ENCODE measurements at regions not wholly inside any gene's neighbourhood (a gene's known extent, or its start where the extent isn't known, plus 50 kb on each side); places are given as distances from the start of the nearest gene placed in this dataset.

DNA sequence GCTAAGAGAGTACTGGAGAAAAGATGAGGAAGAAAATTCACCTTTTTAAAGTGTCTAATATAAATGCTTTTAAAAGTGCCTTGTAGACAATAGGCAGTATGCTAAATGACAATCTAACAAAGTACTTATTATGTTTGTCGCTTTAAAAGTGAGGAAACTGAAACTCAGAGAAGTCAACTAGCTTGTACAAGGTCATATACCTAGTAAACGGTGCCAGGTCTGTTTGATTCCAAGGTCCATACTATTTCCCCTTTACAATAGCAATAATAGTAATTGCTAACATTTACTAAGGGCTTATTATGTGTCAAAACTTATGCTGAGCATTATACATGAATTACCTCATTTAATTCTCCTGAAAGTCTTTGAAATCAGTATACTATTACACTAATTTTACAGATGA is 328.6 kb upstream of the SLC24A2 start:
- Histone ChIP-seq H3K9me3 (no peaks in the 10 kb centered on the region), H3K36me3 (replicated peaks) (no peaks in the 10 kb centered on the region), H3K4me3 (no peak overlapping the region), H3K27me3 (ENCODE audit: low read depth) (no peaks in the 10 kb centered on the region), H3K4me1 (no peaks in the 10 kb centered on the region)
- in situ Hi-C loops (cut with MboI; ENCODE audit: low sequenced_read_pairs) = no loop called here
- DNase-seq (ENCODE audit: low spot score in 2 of 2) = no peak

- Histone ChIP-seq H3K36me3 (replicated peaks) (no peaks in the 10 kb centered on the region), H3K4me3 (no peak overlapping the region), H3K27me3 (ENCODE audit: low read depth) (no peaks in the 10 kb centered on the region; the same call in 1 of the 2 replicates), H3K4me1 (no peaks in the 10 kb centered on the region), H3K9me3 (no peaks in the 10 kb centered on the region)
- in situ Hi-C loops (cut with MboI; ENCODE audit: low sequenced_read_pairs) = no loop called here
- no peak for DNase-seq (ENCODE audit: low spot score in 2 of 2)
Observed at GRCh38 chr9:20114974-20115373, 326.1 kb upstream of the SLC24A2 start.

GRCh38 chr9:20112205-20112783 is 323.5 kb upstream of the SLC24A2 start:
- in situ Hi-C loops (cut with MboI; ENCODE audit: low sequenced_read_pairs) = no loop called here
- Histone ChIP-seq H3K27me3 (ENCODE audit: low read depth) (no peaks in the 10 kb centered on the region; the same call in 1 of the 2 replicates), H3K9me3 (no peaks in the 10 kb centered on the region), H3K4me3 (no peak overlapping the region), H3K4me1 (no peaks in the 10 kb centered on the region), H3K36me3 (replicated peaks) (no peaks in the 10 kb centered on the region)
- no peak for DNase-seq (ENCODE audit: low spot score in 2 of 2)

DNA sequence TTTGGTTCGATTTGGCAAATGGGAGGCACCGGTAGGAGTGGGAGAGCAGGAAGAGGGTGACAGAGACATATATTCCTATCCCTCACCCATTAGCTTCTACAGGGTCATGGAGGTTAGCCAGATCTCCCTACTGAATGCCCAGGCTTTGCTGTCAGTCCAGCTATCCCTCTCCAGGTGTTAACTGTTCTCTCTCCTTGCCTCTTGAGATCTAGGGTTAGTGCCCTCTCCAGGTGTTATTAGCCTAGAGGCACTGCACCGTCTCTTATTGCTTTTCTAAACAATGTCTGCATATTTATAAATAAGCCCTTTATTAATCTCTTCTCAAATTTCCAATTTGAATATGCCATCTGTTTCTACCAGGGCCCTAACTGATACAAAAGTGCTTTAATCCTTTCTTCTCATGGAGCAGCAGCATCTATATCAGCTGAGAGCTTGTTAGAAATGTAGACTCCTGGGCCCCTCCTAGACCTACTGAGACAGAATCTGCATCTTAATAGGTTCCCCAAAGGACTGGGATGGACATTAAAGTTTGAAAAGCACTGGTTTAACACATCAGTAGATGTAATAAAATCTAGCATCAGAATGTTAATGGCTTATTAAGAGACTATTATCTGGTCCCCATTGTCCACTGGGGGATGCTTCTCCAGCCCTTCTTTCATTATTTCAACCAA is 322.5 kb upstream of the SLC24A2 start:
- no peaks in the 10 kb centered on the region for H3K9me3 ChIP-seq
- H3K27me3 ChIP-seq (ENCODE audit: low read depth) = no peaks in the 10 kb centered on the region; the same call in 1 of the 2 replicates
- DNase-seq (ENCODE audit: low spot score in 2 of 2) = peak in 1 of 2 experiments; percentile 8
- no peak overlapping the region for H3K4me3 ChIP-seq
- no peaks in the 10 kb centered on the region for H3K36me3 ChIP-seq (replicated peaks)
- no peaks in the 10 kb centered on the region for H3K4me1 ChIP-seq
- in situ Hi-C loops (cut with MboI; ENCODE audit: low sequenced_read_pairs) = no loop called here

DNA sequence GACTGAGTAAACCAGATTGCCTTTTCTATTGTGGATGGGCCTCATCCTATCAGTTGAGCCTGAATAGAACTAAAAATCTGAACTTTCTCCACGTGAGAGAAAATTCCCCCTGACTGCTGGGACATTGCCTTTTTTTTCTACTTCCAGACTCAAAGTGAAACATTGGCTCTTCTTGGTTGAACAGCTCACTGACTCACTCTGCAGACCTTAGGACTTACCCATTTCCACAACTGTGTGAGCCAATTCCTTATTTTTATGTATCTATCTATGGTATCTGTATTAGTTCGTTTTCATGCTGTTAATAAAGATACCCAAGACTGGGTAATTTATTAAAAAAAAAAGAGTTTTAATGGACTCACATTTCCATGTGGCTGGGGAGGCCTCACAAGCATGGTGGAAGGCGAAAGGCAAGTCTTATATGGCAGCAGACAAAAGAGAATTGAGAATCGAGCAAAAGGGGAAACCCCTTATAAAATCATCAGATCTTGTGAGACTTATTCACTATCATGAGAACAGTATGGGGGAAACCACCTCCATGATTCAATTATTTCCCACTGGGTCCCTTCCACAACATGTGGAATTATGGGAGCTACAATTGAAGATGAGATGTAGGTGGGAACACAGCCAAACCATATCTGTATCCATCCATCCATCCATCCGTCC is 306.7 kb upstream of the SLC24A2 start:
- DNase-seq (ENCODE audit: low spot score in 2 of 2) = no peak
- Histone ChIP-seq H3K4me3 (no peak overlapping the region), H3K9me3 (no peaks in the 10 kb centered on the region), H3K27me3 (ENCODE audit: low read depth) (no peaks in the 10 kb centered on the region), H3K4me1 (no peaks in the 10 kb centered on the region), H3K36me3 (replicated peaks) (no peaks in the 10 kb centered on the region)
- in situ Hi-C loops (cut with MboI; ENCODE audit: low sequenced_read_pairs) = no loop called here

DNA sequence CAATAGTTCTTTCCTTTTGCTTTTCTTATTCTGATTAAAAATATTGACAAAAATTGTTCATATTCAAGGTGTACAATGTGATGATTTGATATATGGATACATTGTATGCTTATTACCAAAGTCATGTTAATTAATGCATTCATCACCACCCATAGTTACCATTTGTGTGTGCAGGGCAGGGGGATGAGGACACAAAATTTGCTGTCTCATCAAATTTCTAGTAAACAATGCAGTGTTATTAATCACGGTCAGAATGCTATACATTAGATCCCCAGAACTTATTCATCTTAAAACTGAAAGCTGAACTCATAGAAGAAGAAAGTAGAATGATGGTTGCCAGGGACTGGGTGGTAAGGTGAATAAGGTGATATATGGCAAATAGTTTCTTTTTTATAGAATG is 303.7 kb upstream of the SLC24A2 start:
- in situ Hi-C loops (cut with MboI; ENCODE audit: low sequenced_read_pairs) = no loop called here
- no peaks in the 10 kb centered on the region for H3K27me3 ChIP-seq (ENCODE audit: low read depth)
- DNase-seq (ENCODE audit: low spot score in 2 of 2) = no peak
- no peak overlapping the region for H3K4me3 ChIP-seq
- H3K36me3 ChIP-seq (replicated peaks) = no peaks in the 10 kb centered on the region
- no peaks in the 10 kb centered on the region for H3K4me1 ChIP-seq
- H3K9me3 ChIP-seq = no peaks in the 10 kb centered on the region

- no peaks in the 10 kb centered on the region for H3K4me1 ChIP-seq
- H3K36me3 ChIP-seq (replicated peaks) = no peaks in the 10 kb centered on the region
- DNase-seq (ENCODE audit: low spot score in 2 of 2) = no peak
- no peaks in the 10 kb centered on the region for H3K27me3 ChIP-seq (ENCODE audit: low read depth)
- H3K4me3 ChIP-seq = no peak overlapping the region
- in situ Hi-C loops (cut with MboI; ENCODE audit: low sequenced_read_pairs) = no loop called here
- H3K9me3 ChIP-seq = no peaks in the 10 kb centered on the region
Observed at GRCh38 chr9:20087481-20087880, 298.6 kb upstream of the SLC24A2 start.

DNA sequence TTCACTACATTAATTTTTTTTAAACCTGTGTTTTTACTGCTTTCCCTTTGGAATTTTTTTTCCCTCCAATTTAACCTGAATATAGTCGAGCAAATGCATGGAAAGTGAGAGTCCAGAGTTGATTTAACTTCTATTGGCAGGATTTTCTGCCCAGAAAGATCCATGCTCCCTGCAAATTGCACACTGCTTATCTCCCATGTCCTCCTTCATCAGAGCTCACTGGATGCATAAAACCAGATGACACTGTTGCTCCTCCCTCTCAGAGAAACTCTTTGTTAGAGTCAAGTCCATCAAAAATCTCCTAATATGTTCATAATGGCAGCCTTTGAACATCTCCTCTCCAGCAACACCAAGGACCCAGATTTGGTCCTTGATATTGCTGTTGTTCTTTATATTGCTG is 297.0 kb upstream of the SLC24A2 start:
- no peak for DNase-seq (ENCODE audit: low spot score in 2 of 2)
- Histone ChIP-seq H3K4me1 (no peaks in the 10 kb centered on the region), H3K36me3 (replicated peaks) (no peaks in the 10 kb centered on the region), H3K9me3 (no peaks in the 10 kb centered on the region), H3K27me3 (ENCODE audit: low read depth) (no peaks in the 10 kb centered on the region), H3K4me3 (no peak overlapping the region)
- in situ Hi-C loops (cut with MboI; ENCODE audit: low sequenced_read_pairs) = no loop called here

- DNase-seq (ENCODE audit: low spot score in 2 of 2) = no peak
- in situ Hi-C loops (cut with MboI; ENCODE audit: low sequenced_read_pairs) = no loop called here
- H3K4me1 ChIP-seq = no peaks in the 10 kb centered on the region
- no peaks in the 10 kb centered on the region for H3K36me3 ChIP-seq (replicated peaks)
- H3K9me3 ChIP-seq = no peaks in the 10 kb centered on the region
- no peaks in the 10 kb centered on the region for H3K27me3 ChIP-seq (ENCODE audit: low read depth)
- no peak overlapping the region for H3K4me3 ChIP-seq
Observed at GRCh38 chr9:20084125-20084524, 295.3 kb upstream of the SLC24A2 start.

DNA sequence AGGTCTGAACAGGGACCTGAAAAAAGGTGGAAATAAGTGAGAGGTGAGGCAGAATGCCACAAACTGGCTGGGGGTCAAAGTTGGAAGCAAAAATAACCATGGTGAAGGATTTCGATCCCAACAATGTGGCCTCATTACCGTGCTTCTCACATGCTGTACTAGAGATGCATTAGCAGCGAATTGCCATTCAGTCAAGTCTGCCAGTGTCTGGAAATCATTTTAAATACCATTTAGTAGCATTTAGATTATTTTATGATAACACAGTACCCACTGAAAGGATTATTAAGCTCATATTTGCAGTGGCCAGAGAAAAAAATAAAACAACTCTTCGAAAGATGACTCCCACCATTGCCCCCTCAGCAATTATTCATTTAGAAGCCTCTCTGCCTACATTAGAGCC is 294.6 kb upstream of the SLC24A2 start:
- in situ Hi-C loops (cut with MboI; ENCODE audit: low sequenced_read_pairs) = no loop called here
- Histone ChIP-seq H3K9me3 (no peaks in the 10 kb centered on the region), H3K36me3 (replicated peaks) (no peaks in the 10 kb centered on the region), H3K4me1 (no peaks in the 10 kb centered on the region), H3K4me3 (no peak overlapping the region), H3K27me3 (ENCODE audit: low read depth) (no peaks in the 10 kb centered on the region)
- no peak for DNase-seq (ENCODE audit: low spot score in 2 of 2)

DNA sequence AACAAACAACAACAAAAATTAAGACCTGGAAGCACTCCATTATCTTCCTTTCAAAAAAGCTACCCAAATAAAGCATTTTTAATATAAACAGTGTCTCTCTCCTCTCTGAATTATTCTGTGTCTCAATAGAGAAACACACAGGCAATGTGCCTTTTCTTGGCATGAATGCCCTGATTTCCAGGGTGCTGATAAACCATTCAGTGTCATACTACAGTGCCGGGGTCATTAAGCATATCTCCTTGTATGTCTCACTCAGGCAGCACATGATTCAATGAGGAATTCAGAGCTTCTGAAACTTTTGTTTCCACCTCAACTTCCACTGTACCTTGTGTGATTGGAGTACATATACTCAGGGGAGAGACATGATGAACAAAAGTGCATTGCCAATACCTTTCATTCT is 294.0 kb upstream of the SLC24A2 start:
- H3K4me1 ChIP-seq = no peaks in the 10 kb centered on the region
- DNase-seq (ENCODE audit: low spot score in 2 of 2) = no peak
- H3K27me3 ChIP-seq (ENCODE audit: low read depth) = no peaks in the 10 kb centered on the region
- H3K4me3 ChIP-seq = no peak overlapping the region
- in situ Hi-C loops (cut with MboI; ENCODE audit: low sequenced_read_pairs) = no loop called here
- no peaks in the 10 kb centered on the region for H3K36me3 ChIP-seq (replicated peaks)
- no peaks in the 10 kb centered on the region for H3K9me3 ChIP-seq

GRCh38 chr9:20082406-20082805 is 293.6 kb upstream of the SLC24A2 start:
- Histone ChIP-seq H3K36me3 (replicated peaks) (no peaks in the 10 kb centered on the region), H3K27me3 (ENCODE audit: low read depth) (no peaks in the 10 kb centered on the region), H3K4me1 (no peaks in the 10 kb centered on the region), H3K4me3 (no peak overlapping the region), H3K9me3 (no peaks in the 10 kb centered on the region)
- no peak for DNase-seq (ENCODE audit: low spot score in 2 of 2)
- in situ Hi-C loops (cut with MboI; ENCODE audit: low sequenced_read_pairs) = no loop called here

GRCh38 chr9:20078246-20078645 is 289.4 kb upstream of the SLC24A2 start:
- Histone ChIP-seq H3K4me1 (no peaks in the 10 kb centered on the region), H3K9me3 (no peaks in the 10 kb centered on the region), H3K27me3 (ENCODE audit: low read depth) (no peaks in the 10 kb centered on the region), H3K36me3 (replicated peaks) (no peaks in the 10 kb centered on the region), H3K4me3 (no peak overlapping the region)
- no peak for DNase-seq (ENCODE audit: low spot score in 2 of 2)
- in situ Hi-C loops (cut with MboI; ENCODE audit: low sequenced_read_pairs) = no loop called here

- H3K4me3 ChIP-seq = no peak overlapping the region
- DNase-seq (ENCODE audit: low spot score in 2 of 2) = no peak
- no peaks in the 10 kb centered on the region for H3K27me3 ChIP-seq (ENCODE audit: low read depth)
- H3K4me1 ChIP-seq = no peaks in the 10 kb centered on the region
- H3K36me3 ChIP-seq (replicated peaks) = no peaks in the 10 kb centered on the region
- in situ Hi-C loops (cut with MboI; ENCODE audit: low sequenced_read_pairs) = no loop called here
- H3K9me3 ChIP-seq = no peaks in the 10 kb centered on the region
Observed at GRCh38 chr9:20074291-20074690, 285.5 kb upstream of the SLC24A2 start.

All from HAP-1 (cell line).